Heart right ventricle (tissue), 16 donors: ENCODE measurements at regions not wholly inside any gene's neighbourhood (a gene's known extent, or its start where the extent isn't known, plus 50 kb on each side); places are given as distances from the start of the nearest gene placed in this dataset.

Experiments used
- ATAC-seq, 8 donors: fragments of 200-7000 bp; cut with Tn5 transposase; one replicate each; pipeline ENCODE4 v1.9.1; 2020; ENCODE audit warnings: mild to moderate bottlenecking in 8 of 8, moderate library complexity in 8 of 8, moderate number of reproducible peaks in 1 of 8
- DNase-seq, 2 donors: peaks; one replicate each; pipeline ENCODE4 v3.0.0-alpha.2; 2020
- H3K27ac ChIP-seq, 10 donors: fragments of 200-600 bp; sonication (generic) in 2 of 10; one replicate each; pipeline versions ENCODE4 v1.5.0 to v1.8.0; 2020 to 2022; ENCODE audit warnings: mild to moderate bottlenecking in 3 of 10
- H3K27me3 ChIP-seq, 7 donors: fragments of 200-600 bp; one replicate each; pipeline ENCODE4 v1.8.0; 2021 to 2022; ENCODE audit warnings: mild to moderate bottlenecking in 2 of 7
- H3K36me3 ChIP-seq, 9 donors: fragments of 200-600 bp; sonication (generic) in 1 of 9; one replicate each; pipeline versions ENCODE4 v1.5.0 to v1.8.0; 2020 to 2022; ENCODE audit warnings: mild to moderate bottlenecking in 2 of 9
- H3K4me1 ChIP-seq, 9 donors: fragments of 200-600 bp; sonication (generic) in 1 of 9; one replicate each; pipeline versions ENCODE4 v1.5.0 to v1.8.0; 2020 to 2022; ENCODE audit warnings: mild to moderate bottlenecking in 4 of 9
- H3K4me3 ChIP-seq, 10 donors: fragments of 200-600 bp; sonication (generic) in 2 of 10; one replicate each; pipeline versions ENCODE4 v1.5.0 to v1.8.0; 2020 to 2022; ENCODE audit warnings: mild to moderate bottlenecking in 7 of 10, moderate library complexity in 2 of 10
- H3K9me3 ChIP-seq, 11 donors: fragments of 200-600 bp in 10 of 11; sonication (generic) in 2 of 11; one replicate each; pipeline versions ENCODE4 v1.5.0 to v1.8.0; 2013 to 2022; ENCODE audit warnings: mild to moderate bottlenecking in 2 of 11, control low read depth in 1 of 11, moderate library complexity in 1 of 11
- WGBS, 2 donors: extraction: QIAGEN DNeasy Blood & Tissue Kit; methylation state at CpG; one replicate each; pipeline ENCODE4 v1.1.7; 2013; ENCODE audit warnings: inconsistent platforms in 1 of 2; 5-methylcytosine and 5-hydroxymethylcytosine counted together
- intact Hi-C, 10 donors: fragments of 100-400 bp; cut with DNase I; formaldehyde crosslinking; loops; one replicate each; pipeline versions ENCODE4 v1.11.1 to v1.14.2; 2022
- TF ChIP-seq, protein P1 (sequence below), 9 donors: fragments of 200-600 bp; sonication (generic) in 2 of 9; IDR thresholded peaks; one replicate each; pipeline versions ENCODE4 v1.5.0 to v1.8.0; 2021 to 2022; ENCODE audit warnings: antibody characterized with exemption in 9 of 9, mild to moderate bottlenecking in 5 of 9, moderate library complexity in 1 of 9
- donor health status: Arrhythmogenic right ventricular cardiomyopathy.
- donor health status: ischemic (EF 13 %, LVEDD 7.1; RV severe dilation, severe dysfunction).
- donor health status: healthy with polysubstance abuse.
- donor health status: DM: no; HTN: yes; CAD: no.
- donor health status: DM: no; HTN: no; CAD: no.
- donor health status: ischemic (EF 25% LVEDD 6.9; RV normal size, moderate dysfunction).
- donor health status: ischemic (EF 25% LVEDD 5.7; RV mildly dilated, moderate dysfunction).
- donor health status: healthy.
- donor health status: DM: yes; HTN: yes; CAD: no.
- donor health status: Ischemic cardiomyopathy.
- donor health status: ischemic (EF 35%, LVEDD 5.7; RV mildly dilated, moderate dysfunction).
- donor health status: nonischemic (EF 11% LVEDD 7.7; RV severe dilation, severe dysfunction).
- donor health status: DM: yes; HTN: yes; CAD: no.
- donor health status: PGD.
- donor health status: ischemic (EF 29% LVEDD 5.4; RV normal size, mild dysfunction).
- donor health status: nonischemic (EF 23%, LVEDD 6.1; RV moderate dilation, normal function).

- peaks cover 0 to 4% (median 0%) of the 10 kb centered on the region in 7 donors for H3K27me3 ChIP-seq
- peaks cover 0 to 6% (median 0%) of the 10 kb centered on the region in 11 donors for H3K9me3 ChIP-seq
- TF ChIP-seq, protein P1, sequence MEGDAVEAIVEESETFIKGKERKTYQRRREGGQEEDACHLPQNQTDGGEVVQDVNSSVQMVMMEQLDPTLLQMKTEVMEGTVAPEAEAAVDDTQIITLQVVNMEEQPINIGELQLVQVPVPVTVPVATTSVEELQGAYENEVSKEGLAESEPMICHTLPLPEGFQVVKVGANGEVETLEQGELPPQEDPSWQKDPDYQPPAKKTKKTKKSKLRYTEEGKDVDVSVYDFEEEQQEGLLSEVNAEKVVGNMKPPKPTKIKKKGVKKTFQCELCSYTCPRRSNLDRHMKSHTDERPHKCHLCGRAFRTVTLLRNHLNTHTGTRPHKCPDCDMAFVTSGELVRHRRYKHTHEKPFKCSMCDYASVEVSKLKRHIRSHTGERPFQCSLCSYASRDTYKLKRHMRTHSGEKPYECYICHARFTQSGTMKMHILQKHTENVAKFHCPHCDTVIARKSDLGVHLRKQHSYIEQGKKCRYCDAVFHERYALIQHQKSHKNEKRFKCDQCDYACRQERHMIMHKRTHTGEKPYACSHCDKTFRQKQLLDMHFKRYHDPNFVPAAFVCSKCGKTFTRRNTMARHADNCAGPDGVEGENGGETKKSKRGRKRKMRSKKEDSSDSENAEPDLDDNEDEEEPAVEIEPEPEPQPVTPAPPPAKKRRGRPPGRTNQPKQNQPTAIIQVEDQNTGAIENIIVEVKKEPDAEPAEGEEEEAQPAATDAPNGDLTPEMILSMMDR (IDR thresholded peaks at IDR 0.05): peak in 1 of 9 donors; percentile 19
- no peak overlapping the region for H3K4me3 ChIP-seq
- no peak for DNase-seq
- H3K36me3 ChIP-seq: no peaks in the 10 kb centered on the region
- 27 to 53% methylated on average over 1 of the region's 1 CpG for WGBS, 2 donors
- no peak overlapping the region for H3K27ac ChIP-seq
- H3K4me1 ChIP-seq: no peaks in the 10 kb centered on the region
- intact Hi-C loops: loop anchor here in 1 of 10 donors (5.0 kb wide), 1 partner anchor 423 kb away; the partner anchor contains the start of gene HHIPL2
- no peak for ATAC-seq
Observed at GRCh38 chr1:222124602-222125001, 382.7 kb upstream of the DUSP10 start.

- TF ChIP-seq, protein P1 (IDR thresholded peaks at IDR 0.05): no peak
- WGBS, 2 donors: 57 to 65% methylated on average over 2 of the region's 2 CpGs
- ATAC-seq: no peak
Observed at GRCh38 chr1:222123111-222123510, 381.2 kb upstream of the DUSP10 start.

GRCh38 chr1:222117809-222118208, 375.9 kb upstream of the DUSP10 start:
- no peaks in the 10 kb centered on the region for H3K36me3 ChIP-seq
- ATAC-seq: no peak
- H3K27ac ChIP-seq: no peak overlapping the region
- no peaks in the 10 kb centered on the region for H3K4me1 ChIP-seq
- 67 to 78% methylated on average over 2 of the region's 2 CpGs for WGBS, 2 donors
- DNase-seq: no peak
- H3K27me3 ChIP-seq: peaks cover 0 to 4% (median 0%) of the 10 kb centered on the region in 7 donors
- intact Hi-C loops: loop anchor here in 1 of 10 donors (2.0 kb wide), 1 partner anchor 21 kb away; no protein-coding TSS in a partner anchor
- H3K4me3 ChIP-seq: no peak overlapping the region
- TF ChIP-seq, protein P1 (IDR thresholded peaks at IDR 0.05): no peak
- H3K9me3 ChIP-seq: no peaks in the 10 kb centered on the region

More at GRCh38 chr1:222123111-222123510, 381.2 kb upstream of the DUSP10 start:
- DNase-seq: no peak
- H3K4me1 ChIP-seq: no peaks in the 10 kb centered on the region
- intact Hi-C loops: no loop called here
- no peak overlapping the region for H3K27ac ChIP-seq
- peaks cover 0 to 4% (median 0%) of the 10 kb centered on the region in 7 donors for H3K27me3 ChIP-seq
- no peak overlapping the region for H3K4me3 ChIP-seq
- H3K9me3 ChIP-seq: peaks cover 0 to 6% (median 0%) of the 10 kb centered on the region in 11 donors
- H3K36me3 ChIP-seq: no peaks in the 10 kb centered on the region

DNA sequence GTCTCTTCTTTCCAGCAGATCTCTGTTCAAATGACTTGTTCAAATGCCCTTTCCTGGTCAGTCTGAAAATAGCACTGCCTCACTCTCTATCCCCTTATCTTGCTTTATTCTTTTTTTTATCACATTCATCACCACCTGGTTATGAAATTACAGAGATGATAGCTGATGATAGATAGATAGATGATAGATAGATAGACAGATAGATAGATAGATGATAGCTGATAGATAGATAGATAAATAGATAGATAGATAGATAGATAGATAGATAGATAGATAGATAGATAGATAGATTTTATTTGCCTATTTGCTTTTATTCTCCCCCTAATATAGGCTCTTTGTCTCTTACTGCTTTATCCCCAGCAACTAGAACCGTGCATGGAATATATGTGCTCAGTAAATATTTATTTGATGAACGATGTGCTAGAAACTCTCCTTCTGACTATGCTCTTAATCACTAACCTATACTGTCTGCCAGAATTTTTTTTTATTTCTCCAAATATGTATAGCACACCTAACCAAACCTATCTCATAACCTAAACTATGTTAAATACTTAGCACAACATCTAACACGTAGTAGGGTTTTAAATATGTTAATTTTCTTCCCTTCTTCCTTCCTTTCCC, 372.8 kb upstream of the DUSP10 start:
- no peak for ATAC-seq
- TF ChIP-seq, protein P1 (IDR thresholded peaks at IDR 0.05): no peak
- 85 to 93% methylated on average over 3 of the region's 3 CpGs for WGBS, 2 donors
- Histone ChIP-seq H3K4me3 (no peak overlapping the region), H3K27ac (no peak overlapping the region), H3K27me3 (peaks cover 0 to 3% (median 0%) of the 10 kb centered on the region in 7 donors), H3K9me3 (no peaks in the 10 kb centered on the region), H3K4me1 (no peaks in the 10 kb centered on the region), H3K36me3 (no peaks in the 10 kb centered on the region)
- no peak for DNase-seq
- intact Hi-C loops: no loop called here
